B cell (primary cell): ENCODE measurements at regions not wholly inside any gene's neighbourhood (a gene's known extent, or its start where the extent isn't known, plus 50 kb on each side); places are given as distances from the start of the nearest gene placed in this dataset.

Source experiments
- CTCF ChIP-seq: fragments of 200-600 bp; IDR thresholded peaks from one replicate; pipeline ENCODE4 v1.8.0; 2022; ENCODE audit warnings: antibody characterized with exemption, mild to moderate bottlenecking
- EZH2 ChIP-seq: IDR thresholded peaks from 2 replicates; pipeline ENCODE4 v1.6.1; 2012; ENCODE audit warnings: borderline replicate concordance, low read depth, mild to moderate bottlenecking, moderate library complexity, low read length; ENCODE audit not compliant: insufficient read depth, poor library complexity, severe bottlenecking

- TF ChIP-seq EZH2 (no peak), CTCF (no peak)
Observed at GRCh38 chr18:56270671-56271250, 367.6 kb downstream of the TXNL1 start.
